ENCODE measurements at regions not wholly inside any gene's neighbourhood (a gene's known extent, or its start where the extent isn't known, plus 50 kb on each side); places are given as distances from the start of the nearest gene placed in this dataset.
A peak's percentile ranks its signal among the peaks of the same experiment; 100 is the strongest.

DNA sequence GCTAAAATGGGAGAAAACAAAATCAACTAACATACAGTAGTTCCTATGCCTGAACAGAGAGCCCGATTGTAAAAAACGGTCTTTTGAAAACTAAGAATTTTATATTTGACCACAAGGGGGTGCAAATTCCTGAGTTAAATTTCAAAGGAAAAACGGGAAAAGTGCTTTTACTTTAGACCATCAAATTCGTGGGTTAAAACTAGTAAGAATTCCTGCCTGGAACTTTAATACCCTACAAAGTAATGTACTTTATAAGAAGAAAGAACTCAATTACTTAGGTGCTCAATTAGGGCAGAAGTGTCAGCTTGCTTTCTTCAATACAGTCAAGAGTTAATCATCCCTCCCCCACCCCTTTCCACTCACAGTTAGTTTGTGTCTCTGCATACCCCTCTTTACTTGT, 69.8 kb downstream of the KCNRG start:
- H2AFZ ChIP-seq, result no peak overlapping the region
- WGBS (ENCODE audit: low lambda C conversion rate, missing lambda C conversion rate), result 7% methylated on average over 4 of the region's 4 CpGs
- no peaks in the 10 kb centered on the region for H3K27me3 ChIP-seq
- H3K79me2 ChIP-seq, result peaks cover 61% of the 10 kb centered on the region
- H3K9me2 ChIP-seq (replicated peaks; ENCODE audit: insufficient read depth), result no peaks in the 10 kb centered on the region
- no peak overlapping the region for H3K4me3 ChIP-seq
- no peak for TF ChIP-seq EZH2 (IDR thresholded peaks at IDR 0.05; ENCODE audit: borderline replicate concordance)
- no peak for TF ChIP-seq EZH2phosphoT487 (IDR thresholded peaks at IDR 0.05; ENCODE audit: low read depth, severe bottlenecking, unreplicated experiment)
- TF ChIP-seq CTCF (IDR thresholded peaks at IDR 0.05; ENCODE audit: poor library complexity), result peak; percentile 66
- peak; percentile 72 for DNase-seq (ENCODE audit: low spot score)
- H3K9me3 ChIP-seq (ENCODE audit: low read depth), result no peaks in the 10 kb centered on the region
- peak overlapping the region; percentile 67 for H3K4me2 ChIP-seq
- no peaks in the 10 kb centered on the region for H4K20me1 ChIP-seq (ENCODE audit: insufficient read depth, poor library complexity, severe bottlenecking)
- peaks cover 5% of the 10 kb centered on the region for H3K4me1 ChIP-seq (ENCODE audit: insufficient read depth)
- H3K36me3 ChIP-seq (replicated peaks; ENCODE audit: insufficient read depth, low read depth), result no peaks in the 10 kb centered on the region
- no peak overlapping the region for H3K27ac ChIP-seq

DNA sequence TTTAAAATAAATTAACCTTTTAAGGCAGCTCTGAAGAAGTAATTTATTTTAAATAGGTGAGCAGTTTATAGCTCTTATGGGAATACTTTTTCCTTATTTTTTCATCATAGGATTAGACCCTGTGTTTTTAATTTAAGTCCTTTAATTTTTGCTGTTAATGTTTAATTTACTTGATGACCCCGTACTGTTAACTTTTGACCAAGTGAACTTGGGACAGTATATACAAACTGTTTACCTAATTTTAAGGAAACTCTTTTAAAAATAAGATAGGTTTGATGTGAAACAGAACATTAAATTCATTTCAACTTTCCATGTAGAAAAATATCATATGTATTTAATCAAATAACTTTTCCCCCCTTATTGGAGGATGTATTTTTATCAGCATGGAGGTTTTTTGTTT, 74.4 kb downstream of the KCNRG start:
- Histone ChIP-seq H3K9me3 (ENCODE audit: low read depth) (no peaks in the 10 kb centered on the region), H3K27ac (no peak overlapping the region), H3K4me3 (no peak overlapping the region), H3K9me2 (replicated peaks; ENCODE audit: insufficient read depth) (no peaks in the 10 kb centered on the region), H3K27me3 (no peaks in the 10 kb centered on the region), H3K4me2 (no peak overlapping the region), H4K20me1 (ENCODE audit: insufficient read depth, poor library complexity, severe bottlenecking) (no peaks in the 10 kb centered on the region), H2AFZ (no peak overlapping the region), H3K79me2 (peaks cover 66% of the 10 kb centered on the region), H3K36me3 (replicated peaks; ENCODE audit: insufficient read depth, low read depth) (no peaks in the 10 kb centered on the region), H3K4me1 (ENCODE audit: insufficient read depth) (no peaks in the 10 kb centered on the region)
- TF ChIP-seq CTCF (IDR thresholded peaks at IDR 0.05; ENCODE audit: poor library complexity), result no peak
- no peak for TF ChIP-seq EZH2 (IDR thresholded peaks at IDR 0.05; ENCODE audit: borderline replicate concordance)
- TF ChIP-seq EZH2phosphoT487 (IDR thresholded peaks at IDR 0.05; ENCODE audit: low read depth, severe bottlenecking, unreplicated experiment), result no peak
- WGBS (ENCODE audit: low lambda C conversion rate, missing lambda C conversion rate), result 85% methylated on average over 1 of the region's 1 CpG
- DNase-seq (ENCODE audit: low spot score), result no peak

- no peak for TF ChIP-seq CTCF (IDR thresholded peaks at IDR 0.05; ENCODE audit: poor library complexity)
- TF ChIP-seq EZH2 (IDR thresholded peaks at IDR 0.05; ENCODE audit: borderline replicate concordance), result no peak
- no peak for TF ChIP-seq EZH2phosphoT487 (IDR thresholded peaks at IDR 0.05; ENCODE audit: low read depth, severe bottlenecking, unreplicated experiment)
Observed at GRCh38 chr13:50090211-50090610, 75.0 kb downstream of the KCNRG start.

More at GRCh38 chr13:50090211-50090610, 75.0 kb downstream of the KCNRG start:
- peaks cover 65% of the 10 kb centered on the region for H3K79me2 ChIP-seq
- H3K9me3 ChIP-seq (ENCODE audit: low read depth), result no peaks in the 10 kb centered on the region
- no peaks in the 10 kb centered on the region for H3K36me3 ChIP-seq (replicated peaks; ENCODE audit: insufficient read depth, low read depth)
- no peaks in the 10 kb centered on the region for H4K20me1 ChIP-seq (ENCODE audit: insufficient read depth, poor library complexity, severe bottlenecking)
- H2AFZ ChIP-seq, result no peak overlapping the region
- H3K4me3 ChIP-seq, result no peak overlapping the region
- no peaks in the 10 kb centered on the region for H3K9me2 ChIP-seq (replicated peaks; ENCODE audit: insufficient read depth)
- 96% methylated on average over 5 of the region's 5 CpGs for WGBS (ENCODE audit: low lambda C conversion rate, missing lambda C conversion rate)
- no peaks in the 10 kb centered on the region for H3K4me1 ChIP-seq (ENCODE audit: insufficient read depth)
- DNase-seq (ENCODE audit: low spot score), result no peak
- no peak overlapping the region for H3K4me2 ChIP-seq
- no peak overlapping the region for H3K27ac ChIP-seq
- no peaks in the 10 kb centered on the region for H3K27me3 ChIP-seq

Data from hepatocyte (in vitro differentiated cells).